ENCODE measurements at regions not wholly inside any gene's neighbourhood (a gene's known extent, or its start where the extent isn't known, plus 50 kb on each side); places are given as distances from the start of the nearest gene placed in this dataset.

- ATAC-seq (replicated peaks in 1 of 4) (no peak), DNase-seq (no peak)
- Mint-ChIP-seq H3K4me3 (no peak overlapping the region), H3K27me3 (peaks cover 9 to 14% of the 10 kb centered on the region in 2 donors), H3K4me1 (no peaks in the 10 kb centered on the region), H3K27ac (no peak overlapping the region), H3K36me3 (no peaks in the 10 kb centered on the region), H3K9me3 (no peaks in the 10 kb centered on the region)
- Histone ChIP-seq H3K27ac (ENCODE audit: low read length) (no peak overlapping the region), H3K9me3 (no peaks in the 10 kb centered on the region), H3K27me3 (replicated peaks in 1 of 2; ENCODE audit: control insufficient read depth in 2 of 2, extremely low read depth in 1 of 2, insufficient read depth in 2 of 2, low read length in 1 of 2) (peaks cover 0 to 16% of the 10 kb centered on the region in 2 experiments), H3K4me3 (ENCODE audit: control insufficient read depth in 1 of 2, extremely low read depth in 1 of 2, low read length in 1 of 2) (no peak overlapping the region), H3K36me3 (ENCODE audit: control insufficient read depth in 2 of 2, extremely low read depth in 1 of 2, insufficient read depth in 1 of 2, low read length in 1 of 2) (no peaks in the 10 kb centered on the region), H3K4me1 (ENCODE audit: control insufficient read depth in 1 of 2, extremely low read depth in 1 of 2, insufficient read depth in 2 of 2, low read length in 2 of 2) (no peaks in the 10 kb centered on the region)
- ChIA-PET CTCF (no interaction called here), POLR2A (interaction anchor here in 1 of 2 donors (0.6 kb wide), 2 partner anchors 47 to 95 kb away, joined by 3 to 4 read pairs; no protein-coding TSS in a partner anchor)
- WGBS (ENCODE audit: insufficient coverage): 69% methylated on average over 3 of the region's 3 CpGs
These were observed 259.9 kb upstream of the ZMIZ1 start for GRCh38 chr10:78808736-78809367.

- peaks cover 0 to 16% of the 10 kb centered on the region in 2 experiments for H3K27me3 ChIP-seq (replicated peaks in 1 of 2; ENCODE audit: control insufficient read depth in 2 of 2, extremely low read depth in 1 of 2, insufficient read depth in 2 of 2, low read length in 1 of 2)
- Mint-ChIP-seq H3K4me1 (no peaks in the 10 kb centered on the region), H3K27me3 (peaks cover 9 to 15% of the 10 kb centered on the region in 2 donors), H3K9me3 (no peaks in the 10 kb centered on the region), H3K4me3 (no peak overlapping the region), H3K36me3 (no peaks in the 10 kb centered on the region), H3K27ac (no peak overlapping the region)
- H3K4me1 ChIP-seq (ENCODE audit: control insufficient read depth in 1 of 2, extremely low read depth in 1 of 2, insufficient read depth in 2 of 2, low read length in 2 of 2): no peaks in the 10 kb centered on the region
- DNase-seq: no peak
- no peak overlapping the region for H3K4me3 ChIP-seq (ENCODE audit: control insufficient read depth in 1 of 2, extremely low read depth in 1 of 2, low read length in 1 of 2)
- no peak overlapping the region for H3K27ac ChIP-seq (ENCODE audit: low read length)
- no peaks in the 10 kb centered on the region for H3K9me3 ChIP-seq
- no CpG with 5 or more reads among the region's 3 CpGs for WGBS (ENCODE audit: insufficient coverage)
- CTCF ChIA-PET: no interaction called here
- no peaks in the 10 kb centered on the region for H3K36me3 ChIP-seq (ENCODE audit: control insufficient read depth in 2 of 2, extremely low read depth in 1 of 2, insufficient read depth in 1 of 2, low read length in 1 of 2)
- POLR2A ChIA-PET: no interaction called here
- ATAC-seq (replicated peaks in 1 of 4): no peak
These were observed 257.6 kb upstream of the ZMIZ1 start for GRCh38 chr10:78811174-78811573.

GRCh38 chr10:78812571-78813318, 256.0 kb upstream of the ZMIZ1 start:
- 63% methylated on average over 3 of the region's 4 CpGs for WGBS (ENCODE audit: insufficient coverage)
- DNase-seq (no peak), ATAC-seq (replicated peaks in 1 of 4) (no peak)
- Mint-ChIP-seq H3K27ac (no peak overlapping the region), H3K27me3 (peaks cover 9 to 19% of the 10 kb centered on the region in 2 donors), H3K4me3 (no peak overlapping the region), H3K4me1 (no peaks in the 10 kb centered on the region), H3K9me3 (no peaks in the 10 kb centered on the region), H3K36me3 (no peaks in the 10 kb centered on the region)
- POLR2A ChIA-PET: no interaction called here
- no peaks in the 10 kb centered on the region for H3K4me1 ChIP-seq (ENCODE audit: control insufficient read depth in 1 of 2, extremely low read depth in 1 of 2, insufficient read depth in 2 of 2, low read length in 2 of 2)
- peaks cover 0 to 9% of the 10 kb centered on the region in 2 experiments for H3K27me3 ChIP-seq (replicated peaks in 1 of 2; ENCODE audit: control insufficient read depth in 2 of 2, extremely low read depth in 1 of 2, insufficient read depth in 2 of 2, low read length in 1 of 2)
- CTCF ChIA-PET: no interaction called here
- H3K36me3 ChIP-seq (ENCODE audit: control insufficient read depth in 2 of 2, extremely low read depth in 1 of 2, insufficient read depth in 1 of 2, low read length in 1 of 2): no peaks in the 10 kb centered on the region
- H3K27ac ChIP-seq (ENCODE audit: low read length): no peak overlapping the region
- H3K4me3 ChIP-seq (ENCODE audit: control insufficient read depth in 1 of 2, extremely low read depth in 1 of 2, low read length in 1 of 2): no peak overlapping the region
- H3K9me3 ChIP-seq: no peaks in the 10 kb centered on the region

GRCh38 chr10:78813526-78813925, 255.2 kb upstream of the ZMIZ1 start:
- CTCF ChIA-PET: no interaction called here
- Histone ChIP-seq H3K4me3 (ENCODE audit: control insufficient read depth in 1 of 2, extremely low read depth in 1 of 2, low read length in 1 of 2) (no peak overlapping the region), H3K27me3 (replicated peaks in 1 of 2; ENCODE audit: control insufficient read depth in 2 of 2, extremely low read depth in 1 of 2, insufficient read depth in 2 of 2, low read length in 1 of 2) (peaks cover 0 to 9% of the 10 kb centered on the region in 2 experiments), H3K36me3 (ENCODE audit: control insufficient read depth in 2 of 2, extremely low read depth in 1 of 2, insufficient read depth in 1 of 2, low read length in 1 of 2) (no peaks in the 10 kb centered on the region), H3K27ac (ENCODE audit: low read length) (no peak overlapping the region), H3K9me3 (no peaks in the 10 kb centered on the region), H3K4me1 (ENCODE audit: control insufficient read depth in 1 of 2, extremely low read depth in 1 of 2, insufficient read depth in 2 of 2, low read length in 2 of 2) (no peaks in the 10 kb centered on the region)
- no peaks in the 10 kb centered on the region for H3K36me3 Mint-ChIP-seq
- H3K27me3 Mint-ChIP-seq: peaks cover 9 to 24% of the 10 kb centered on the region in 2 donors
- no peaks in the 10 kb centered on the region for H3K4me1 Mint-ChIP-seq
- 75% methylated on average over 1 of the region's 1 CpG for WGBS (ENCODE audit: insufficient coverage)
- DNase-seq (no peak), ATAC-seq (replicated peaks in 1 of 4) (no peak)
- no peak overlapping the region for H3K4me3 Mint-ChIP-seq
- H3K9me3 Mint-ChIP-seq: no peaks in the 10 kb centered on the region
- POLR2A ChIA-PET: no interaction called here
- no peak overlapping the region for H3K27ac Mint-ChIP-seq

- DNase-seq: no peak
- H3K36me3 ChIP-seq (ENCODE audit: control insufficient read depth in 2 of 2, extremely low read depth in 1 of 2, insufficient read depth in 1 of 2, low read length in 1 of 2): no peaks in the 10 kb centered on the region
- H3K9me3 ChIP-seq: no peaks in the 10 kb centered on the region
- H3K27ac Mint-ChIP-seq: no peak overlapping the region
- 93% methylated on average over 2 of the region's 6 CpGs for WGBS (ENCODE audit: insufficient coverage)
- H3K4me1 Mint-ChIP-seq: no peaks in the 10 kb centered on the region
- peaks cover 9 to 25% of the 10 kb centered on the region in 2 donors for H3K27me3 Mint-ChIP-seq
- peaks cover 0 to 5% of the 10 kb centered on the region in 2 experiments for H3K27me3 ChIP-seq (replicated peaks in 1 of 2; ENCODE audit: control insufficient read depth in 2 of 2, extremely low read depth in 1 of 2, insufficient read depth in 2 of 2, low read length in 1 of 2)
- no peak for ATAC-seq (replicated peaks in 1 of 4)
- POLR2A ChIA-PET: no interaction called here
- H3K9me3 Mint-ChIP-seq: no peaks in the 10 kb centered on the region
- H3K4me1 ChIP-seq (ENCODE audit: control insufficient read depth in 1 of 2, extremely low read depth in 1 of 2, insufficient read depth in 2 of 2, low read length in 2 of 2): no peaks in the 10 kb centered on the region
- no peak overlapping the region for H3K4me3 Mint-ChIP-seq
- no peak overlapping the region for H3K4me3 ChIP-seq (ENCODE audit: control insufficient read depth in 1 of 2, extremely low read depth in 1 of 2, low read length in 1 of 2)
- no peak overlapping the region for H3K27ac ChIP-seq (ENCODE audit: low read length)
- CTCF ChIA-PET: no interaction called here
- no peaks in the 10 kb centered on the region for H3K36me3 Mint-ChIP-seq
These were observed 254.8 kb upstream of the ZMIZ1 start for GRCh38 chr10:78813998-78814399.

- peaks cover 0 to 3% of the 10 kb centered on the region in 2 experiments for H3K27me3 ChIP-seq (replicated peaks in 1 of 2; ENCODE audit: control insufficient read depth in 2 of 2, extremely low read depth in 1 of 2, insufficient read depth in 2 of 2, low read length in 1 of 2)
- no peaks in the 10 kb centered on the region for H3K4me1 Mint-ChIP-seq
- ChIA-PET CTCF (no interaction called here), POLR2A (no interaction called here)
- no peak overlapping the region for H3K4me3 Mint-ChIP-seq
- DNase-seq: no peak
- H3K9me3 ChIP-seq: no peaks in the 10 kb centered on the region
- no CpG with 5 or more reads among the region's 3 CpGs for WGBS (ENCODE audit: insufficient coverage)
- no peaks in the 10 kb centered on the region for H3K4me1 ChIP-seq (ENCODE audit: control insufficient read depth in 1 of 2, extremely low read depth in 1 of 2, insufficient read depth in 2 of 2, low read length in 2 of 2)
- no peaks in the 10 kb centered on the region for H3K9me3 Mint-ChIP-seq
- peaks cover 9 to 25% of the 10 kb centered on the region in 2 donors for H3K27me3 Mint-ChIP-seq
- H3K4me3 ChIP-seq (ENCODE audit: control insufficient read depth in 1 of 2, extremely low read depth in 1 of 2, low read length in 1 of 2): no peak overlapping the region
- H3K27ac ChIP-seq (ENCODE audit: low read length): no peak overlapping the region
- H3K36me3 ChIP-seq (ENCODE audit: control insufficient read depth in 2 of 2, extremely low read depth in 1 of 2, insufficient read depth in 1 of 2, low read length in 1 of 2): no peaks in the 10 kb centered on the region
- no peak overlapping the region for H3K27ac Mint-ChIP-seq
- no peak for ATAC-seq (replicated peaks in 1 of 4)
- no peaks in the 10 kb centered on the region for H3K36me3 Mint-ChIP-seq
These were observed 254.4 kb upstream of the ZMIZ1 start for GRCh38 chr10:78814407-78814806.

Data from T-cell (primary cell).